Fibroblast of skin of right biceps (primary cell): ENCODE measurements at regions not wholly inside any gene's neighbourhood (a gene's known extent, or its start where the extent isn't known, plus 50 kb on each side); places are given as distances from the start of the nearest gene placed in this dataset.
"Not testable (repeated sequence)": the region's sequence is repeated elsewhere in the genome, so short reads cannot be mapped to it uniquely, and the experiment has no call there.

Experiments
- DNase-seq: peaks from one replicate; pipeline ENCODE4 v3.0.0-alpha.2; 2013

GRCh38 chr12:5268424-5269210 is 163.3 kb upstream of the NTF3 start:
- no peak for DNase-seq

GRCh38 chr12:5269846-5270245 is 162.1 kb upstream of the NTF3 start:
- DNase-seq = no peak

GRCh38 chr12:5272018-5272785 is 159.7 kb upstream of the NTF3 start:
- DNase-seq = peak; percentile 66

DNA sequence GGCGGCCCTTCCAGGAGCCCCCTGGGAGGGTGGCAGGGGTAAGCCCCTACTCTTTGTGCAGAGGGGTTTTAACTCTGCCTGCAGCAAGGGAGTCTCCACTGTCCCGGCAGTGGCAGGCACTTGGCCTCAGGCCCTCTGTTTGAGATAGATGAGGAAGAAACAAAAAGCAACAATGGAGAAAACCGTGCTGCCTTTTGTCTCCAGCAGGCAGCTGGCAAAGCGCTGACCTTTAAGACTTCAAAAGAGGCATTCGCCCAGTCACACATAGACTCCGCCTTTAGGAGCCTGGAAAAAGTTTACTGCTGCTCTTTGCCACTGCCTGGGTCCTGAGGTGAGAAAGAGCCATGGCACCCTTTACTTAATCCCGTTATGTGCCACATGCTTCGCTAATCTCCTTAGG is 158.2 kb upstream of the NTF3 start:
- DNase-seq = no peak

- DNase-seq = no peak
Measured at GRCh38 chr12:5276327-5276880, 155.5 kb upstream of the NTF3 start.

GRCh38 chr12:5280086-5280485 is 151.8 kb upstream of the NTF3 start:
- DNase-seq = no peak

DNA sequence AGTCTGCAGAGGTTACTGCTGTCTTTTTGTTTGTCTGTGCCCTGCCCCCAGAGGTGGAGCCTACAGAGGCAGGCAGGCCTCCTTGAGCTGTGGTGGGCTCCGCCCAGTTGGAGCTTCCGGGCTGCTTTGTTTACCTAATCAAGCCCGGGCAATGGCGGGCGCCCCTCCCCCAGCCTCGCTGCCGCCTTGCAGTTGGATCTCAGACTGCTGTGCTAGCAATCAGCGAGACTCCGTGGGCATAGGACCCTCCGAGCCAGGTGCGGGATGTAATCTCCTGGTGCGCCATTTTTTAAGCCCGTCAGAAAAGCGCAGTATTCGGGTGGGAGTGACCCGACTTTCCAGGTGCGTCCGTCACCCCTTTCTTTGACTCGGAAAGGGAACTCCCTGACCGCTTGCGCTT is 141.5 kb upstream of the NTF3 start:
- DNase-seq = not testable (repeated sequence)

- DNase-seq = no peak
Measured at GRCh38 chr12:5292651-5293050, 139.3 kb upstream of the NTF3 start.

GRCh38 chr12:5293773-5294172 is 138.1 kb upstream of the NTF3 start:
- DNase-seq = no peak

- no peak for DNase-seq
Measured at GRCh38 chr12:5294274-5295070, 137.4 kb upstream of the NTF3 start.

DNA sequence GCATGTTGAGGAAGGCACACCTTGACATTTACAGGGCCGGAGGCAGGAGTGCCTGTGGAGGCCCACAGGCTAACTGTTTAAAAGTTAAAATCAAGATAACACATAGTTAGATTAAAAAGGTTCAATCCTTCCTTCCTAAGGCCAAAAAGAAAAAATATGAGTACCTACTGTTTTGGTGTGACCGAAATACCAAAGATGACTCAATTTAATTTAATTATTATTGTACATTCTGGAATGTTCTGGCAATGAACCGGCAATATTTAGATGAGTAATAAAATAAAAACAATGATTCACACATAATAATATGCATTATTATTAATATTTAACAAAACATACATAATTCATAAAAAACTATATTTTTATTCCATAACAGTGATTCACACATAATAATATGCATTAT is 136.8 kb upstream of the NTF3 start:
- peak; percentile 36 for DNase-seq

GRCh38 chr12:5295996-5296395 is 135.9 kb upstream of the NTF3 start:
- DNase-seq = no peak

GRCh38 chr12:5301539-5301938 is 130.4 kb upstream of the NTF3 start:
- DNase-seq = no peak

DNA sequence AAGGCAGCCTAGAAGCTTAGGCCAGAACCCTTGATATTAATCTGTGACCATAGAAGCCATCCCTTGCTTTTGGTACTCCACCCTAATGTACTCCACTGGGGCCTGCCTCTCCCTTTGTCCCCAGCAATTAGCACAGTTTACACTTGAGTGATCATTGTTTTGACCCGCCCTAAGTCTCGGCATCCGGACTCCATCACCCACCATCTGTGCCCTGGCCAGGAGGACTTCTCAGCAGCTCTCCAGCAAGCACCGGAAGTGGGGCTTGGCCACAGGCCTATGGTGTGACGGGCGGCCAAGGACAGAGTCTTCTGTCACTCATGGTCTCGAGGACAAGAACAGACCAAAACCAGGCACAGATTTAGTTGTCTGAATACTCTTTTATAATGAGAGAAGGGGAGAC is 126.5 kb upstream of the NTF3 start:
- no peak for DNase-seq

DNA sequence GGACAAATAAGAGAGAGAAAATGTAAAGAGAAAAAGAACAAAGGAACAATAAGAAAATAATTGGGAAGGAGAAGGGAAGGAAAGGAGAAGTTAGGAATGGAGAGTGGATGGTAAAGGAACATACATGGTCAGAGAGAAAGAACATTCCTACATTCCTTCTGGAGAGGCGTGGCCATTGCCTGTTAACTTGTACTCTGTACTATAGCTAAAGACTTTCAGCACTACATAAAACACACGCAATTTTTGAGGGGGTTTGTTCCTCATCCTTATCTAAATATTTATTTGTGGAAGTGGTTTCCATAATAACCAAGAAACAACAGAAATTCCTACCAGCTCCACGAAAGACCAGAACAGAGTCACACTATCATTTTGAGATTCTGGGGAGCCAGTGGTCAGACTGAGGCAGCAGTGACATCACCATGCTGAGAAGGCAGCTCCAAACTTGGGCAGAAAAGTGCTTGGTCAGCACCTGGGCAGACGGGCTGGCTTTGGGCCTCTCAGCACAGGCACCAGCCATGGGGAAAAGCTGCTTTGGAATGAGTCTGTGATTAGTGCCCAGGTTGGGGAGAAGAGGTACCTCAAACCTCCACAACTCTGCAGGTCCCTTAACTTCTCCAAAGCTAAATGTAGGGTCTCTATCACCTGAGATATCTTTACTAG is 125.9 kb upstream of the NTF3 start:
- peak; percentile 17 for DNase-seq

DNA sequence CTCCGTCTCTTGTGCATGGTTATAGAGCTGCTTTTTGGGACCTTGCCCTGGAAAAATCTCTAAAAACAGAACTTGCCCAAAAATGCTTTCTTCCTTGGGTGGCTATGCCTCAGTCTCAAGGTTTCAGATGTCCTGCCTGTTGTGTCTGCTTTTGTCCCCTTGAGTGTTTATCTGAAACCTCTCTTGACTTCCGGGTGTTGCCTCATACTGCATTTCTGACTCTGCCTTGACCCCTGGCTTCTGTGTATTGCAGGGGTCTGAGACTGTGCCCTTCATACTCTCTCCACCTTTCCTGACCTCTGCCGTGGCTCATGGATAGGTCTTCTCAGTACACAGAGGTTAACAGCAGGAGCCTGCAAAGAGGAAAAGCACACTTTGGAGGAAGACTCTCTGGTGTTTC is 124.8 kb upstream of the NTF3 start:
- no peak for DNase-seq

GRCh38 chr12:5308216-5308615 is 123.7 kb upstream of the NTF3 start:
- DNase-seq = no peak

DNA sequence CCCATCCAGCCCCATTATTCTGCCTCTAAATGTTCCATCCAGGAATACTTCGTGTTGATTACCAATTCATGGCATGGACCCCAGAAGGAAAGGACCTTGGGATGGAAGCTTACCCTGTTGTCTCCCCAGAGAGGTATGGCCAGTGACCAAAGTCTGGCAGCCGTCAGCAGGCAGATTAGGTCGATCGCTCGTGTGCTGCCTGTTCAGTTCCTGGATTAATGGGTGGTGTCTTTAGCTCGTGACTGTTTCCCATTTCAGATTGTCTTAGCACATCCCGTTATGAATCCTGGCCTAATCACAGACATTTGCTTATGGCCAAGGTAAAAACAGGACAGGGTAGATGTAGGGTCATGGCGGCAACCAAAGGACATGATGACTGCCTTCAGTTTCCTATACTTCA is 122.9 kb upstream of the NTF3 start:
- DNase-seq = no peak

GRCh38 chr12:5309654-5310053 is 122.3 kb upstream of the NTF3 start:
- DNase-seq = no peak

DNA sequence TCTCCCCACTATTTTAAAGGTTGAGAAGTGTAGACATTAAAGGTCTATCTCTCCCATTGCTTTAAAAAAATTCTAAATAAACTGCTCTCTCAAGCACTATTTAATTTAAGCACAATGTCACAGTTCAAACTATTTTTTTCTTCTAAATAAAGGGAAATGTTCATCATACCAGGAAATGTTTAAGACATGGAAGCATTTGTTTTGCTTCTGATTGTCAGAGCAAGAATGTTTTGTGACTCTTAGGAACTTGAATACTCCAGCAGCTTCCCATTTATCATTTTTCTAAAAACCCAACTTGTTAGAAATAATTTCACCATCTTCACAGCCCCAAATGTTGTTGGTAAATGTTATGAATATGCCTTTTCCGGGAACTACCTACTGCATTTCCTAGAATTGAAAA is 121.8 kb upstream of the NTF3 start:
- DNase-seq = peak; percentile 5

DNA sequence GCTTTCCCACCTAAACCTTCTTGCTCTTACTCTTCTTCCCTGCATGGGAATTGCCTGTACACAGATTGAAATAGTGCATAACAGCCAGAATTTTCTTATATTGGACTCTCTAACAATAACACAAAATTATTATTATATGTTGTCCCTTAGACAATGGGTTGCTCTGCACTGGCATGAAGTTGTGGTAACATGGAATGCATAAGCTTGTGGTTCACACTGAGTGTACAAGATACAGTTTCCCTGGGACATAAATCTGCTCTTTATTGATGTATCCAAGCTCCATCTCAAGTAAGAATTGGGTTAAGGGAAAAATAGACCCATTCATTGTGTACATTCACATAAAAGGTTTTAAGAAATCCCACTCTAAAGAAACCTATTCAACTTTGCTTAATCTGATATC is 114.4 kb upstream of the NTF3 start:
- peak; percentile 7 for DNase-seq

- peak; percentile 84 for DNase-seq
Measured at GRCh38 chr12:5318874-5319273, 113.0 kb upstream of the NTF3 start.
